Neural crest cell (in vitro differentiated cells): ENCODE measurements at regions not wholly inside any gene's neighbourhood (a gene's known extent, or its start where the extent isn't known, plus 50 kb on each side); places are given as distances from the start of the nearest gene placed in this dataset.
A peak's percentile ranks its signal among the peaks of the same experiment; 100 is the strongest.

Experiments
- DNase-seq: peaks from one replicate; pipeline ENCODE4 v3.0.0; 2021; ENCODE audit warnings: low read depth, mixed read lengths, low spot score
- H3K27ac Mint-ChIP-seq: one replicate; pipeline ENCODE4 v1.8.0; 2021; ENCODE audit warnings: mild to moderate bottlenecking, mixed read lengths; ENCODE audit not compliant: unreplicated experiment
- H3K27me3 Mint-ChIP-seq: 2 replicates; pipeline ENCODE4 v1.8.0; 2021; ENCODE audit warnings: low read depth, mild to moderate bottlenecking, mixed read lengths
- H3K36me3 Mint-ChIP-seq: 2 replicates; pipeline ENCODE4 v1.8.0; 2021; ENCODE audit warnings: low read depth, mild to moderate bottlenecking, mixed read lengths
- H3K4me1 Mint-ChIP-seq: 2 replicates; pipeline ENCODE4 v1.8.0; 2021; ENCODE audit warnings: mixed read lengths
- H3K4me3 Mint-ChIP-seq: one replicate; pipeline ENCODE4 v1.8.0; 2021; ENCODE audit warnings: mild to moderate bottlenecking, mixed read lengths
- H3K9me3 Mint-ChIP-seq: 2 replicates; pipeline ENCODE4 v1.8.0; 2021; ENCODE audit warnings: mixed read lengths
- CTCF ChIP-seq: fragments of 200-600 bp; sonication (generic); conservative IDR thresholded peaks from 2 replicates; pipeline ENCODE4 v1.5.0; 2021; ENCODE audit warnings: antibody characterized with exemption, mild to moderate bottlenecking

DNA sequence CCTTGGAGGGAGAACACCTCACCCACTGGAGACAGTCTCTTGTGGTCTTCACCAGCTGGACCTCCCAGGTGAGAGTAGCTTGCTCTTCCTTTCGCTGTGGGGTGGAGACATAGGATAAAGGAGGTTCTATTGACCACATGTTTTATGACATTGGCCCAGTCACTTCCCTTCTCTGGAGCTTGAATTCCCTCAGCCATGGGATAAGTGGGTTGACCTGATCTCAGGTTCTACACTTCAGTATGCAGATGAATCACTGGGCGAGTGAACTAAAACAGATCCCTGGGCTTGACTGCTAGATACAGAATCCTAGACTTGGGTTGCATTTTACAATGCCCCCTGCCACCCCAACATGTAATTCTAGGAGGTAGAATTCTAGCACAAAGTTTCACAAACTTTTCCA lies 54.8 kb upstream of the PRSS23 start:
- H3K9me3 Mint-ChIP-seq = no peaks in the 10 kb centered on the region
- no peak for TF ChIP-seq CTCF
- H3K27me3 Mint-ChIP-seq = no peaks in the 10 kb centered on the region
- DNase-seq = no peak
- peaks cover 24% of the 10 kb centered on the region for H3K4me1 Mint-ChIP-seq
- no peaks in the 10 kb centered on the region for H3K36me3 Mint-ChIP-seq
- no peak overlapping the region for H3K27ac Mint-ChIP-seq
- no peak overlapping the region for H3K4me3 Mint-ChIP-seq

GRCh38 chr11:86743223-86744118 lies 56.9 kb upstream of the PRSS23 start:
- no peak for DNase-seq
- H3K4me3 Mint-ChIP-seq = no peak overlapping the region
- no peaks in the 10 kb centered on the region for H3K27me3 Mint-ChIP-seq
- peaks cover 29% of the 10 kb centered on the region for H3K4me1 Mint-ChIP-seq
- TF ChIP-seq CTCF = no peak
- H3K27ac Mint-ChIP-seq = no peak overlapping the region
- H3K36me3 Mint-ChIP-seq = no peaks in the 10 kb centered on the region
- H3K9me3 Mint-ChIP-seq = peaks cover 3% of the 10 kb centered on the region

DNA sequence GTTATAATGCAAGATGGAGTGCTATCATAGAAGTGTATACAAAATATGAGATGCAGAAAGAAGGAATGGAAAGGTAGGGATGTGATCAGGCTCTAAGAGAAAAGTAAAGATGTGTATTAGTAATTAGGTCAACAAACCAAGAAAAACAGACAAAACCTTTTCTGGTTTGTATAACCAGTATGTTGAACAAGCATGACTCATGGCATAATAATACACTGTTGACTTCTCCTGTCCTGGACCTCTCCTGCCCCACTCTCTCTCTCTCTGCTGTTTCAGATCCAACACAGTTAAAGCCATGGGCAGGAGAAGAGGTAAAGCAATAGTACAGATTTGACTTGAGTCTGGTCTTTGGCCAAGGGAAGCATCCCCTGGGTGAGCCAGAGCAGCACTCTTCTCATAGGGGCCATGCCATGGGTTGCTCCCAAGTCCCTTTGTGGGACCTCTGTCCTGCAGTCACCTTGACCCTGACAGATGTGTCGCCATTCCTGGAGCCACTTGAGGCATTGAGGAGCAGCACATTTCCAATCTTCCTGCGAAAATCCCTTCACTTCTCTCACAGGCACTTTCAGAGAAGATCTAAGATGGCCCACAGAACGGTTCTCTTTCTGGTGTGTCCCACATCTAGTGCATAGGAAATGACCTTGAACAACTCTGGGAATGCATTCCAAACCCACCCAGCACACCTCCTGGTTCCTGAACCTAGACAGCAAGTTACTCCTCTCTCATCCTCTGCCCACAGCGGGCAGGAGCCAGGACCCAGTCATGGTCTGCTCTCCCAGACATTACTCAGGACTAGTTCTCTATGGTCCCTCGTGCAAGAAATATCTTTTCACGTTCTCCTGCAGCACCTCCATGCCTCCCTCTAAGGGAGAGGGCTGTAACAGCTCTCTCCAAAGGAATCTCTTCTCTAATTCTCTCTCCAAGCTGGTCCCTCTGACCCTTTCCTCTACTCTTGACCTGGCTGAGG lies 58.2 kb upstream of the PRSS23 start:
- Mint-ChIP-seq H3K9me3 (peaks cover 3% of the 10 kb centered on the region), H3K27ac (peak overlapping the region; percentile 68), H3K4me3 (no peak overlapping the region), H3K4me1 (peaks cover 29% of the 10 kb centered on the region), H3K27me3 (no peaks in the 10 kb centered on the region), H3K36me3 (no peaks in the 10 kb centered on the region)
- DNase-seq = no peak
- no peak for TF ChIP-seq CTCF

GRCh38 chr11:86741484-86741835 lies 58.9 kb upstream of the PRSS23 start:
- no peak for TF ChIP-seq CTCF
- Mint-ChIP-seq H3K27ac (peak overlapping the region; percentile 98), H3K4me1 (peaks cover 29% of the 10 kb centered on the region), H3K36me3 (no peaks in the 10 kb centered on the region), H3K27me3 (no peaks in the 10 kb centered on the region), H3K9me3 (peaks cover 3% of the 10 kb centered on the region), H3K4me3 (no peak overlapping the region)
- DNase-seq = no peak

DNA sequence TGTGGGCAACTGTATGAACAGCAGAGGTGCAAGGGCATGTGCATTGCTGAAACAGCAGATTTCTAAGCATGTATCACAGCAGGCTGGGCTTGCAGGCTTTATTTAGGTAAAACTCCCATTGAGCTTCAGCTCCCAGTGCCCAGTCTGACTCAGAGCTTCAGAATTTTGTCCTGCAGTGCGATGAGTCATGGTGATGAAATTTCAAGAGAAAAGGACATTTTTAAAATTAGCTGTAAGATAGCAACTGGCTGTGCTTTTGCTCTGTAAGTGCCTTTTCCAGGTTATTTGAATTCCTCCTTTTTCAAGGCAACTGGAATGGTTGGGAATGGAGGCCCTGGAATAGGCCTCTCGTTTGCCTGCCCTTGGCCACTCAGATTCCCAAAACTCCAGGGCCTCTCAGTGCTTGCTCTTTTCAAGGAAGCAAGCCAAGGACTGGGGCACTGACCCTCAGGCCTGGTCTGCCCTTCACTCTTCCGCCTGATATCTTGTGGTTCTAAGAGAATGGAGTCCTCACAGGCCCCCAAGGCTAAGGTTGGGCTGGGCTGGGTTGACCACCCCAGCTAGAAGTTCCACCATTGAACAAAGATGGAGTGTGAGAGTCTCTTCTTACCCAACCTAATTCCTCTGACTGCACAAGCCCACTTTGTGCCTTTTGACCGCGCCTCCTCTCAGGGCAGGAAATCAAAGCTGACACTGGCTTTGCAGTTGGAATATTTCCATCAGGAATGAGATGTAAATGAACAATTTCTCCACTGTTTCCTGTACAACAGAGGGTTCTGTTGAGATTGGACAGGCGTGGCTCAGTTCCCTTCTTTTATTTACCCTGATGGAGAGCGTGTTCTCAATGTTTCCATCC lies 59.5 kb upstream of the PRSS23 start:
- no peak for TF ChIP-seq CTCF
- DNase-seq = no peak
- H3K27me3 Mint-ChIP-seq = no peaks in the 10 kb centered on the region
- H3K27ac Mint-ChIP-seq = peak overlapping the region; percentile 98
- H3K4me3 Mint-ChIP-seq = peak overlapping the region; percentile 20
- peaks cover 29% of the 10 kb centered on the region for H3K4me1 Mint-ChIP-seq
- H3K36me3 Mint-ChIP-seq = no peaks in the 10 kb centered on the region
- H3K9me3 Mint-ChIP-seq = peaks cover 3% of the 10 kb centered on the region
